ENCODE measurements at regions not wholly inside any gene's neighbourhood (a gene's known extent, or its start where the extent isn't known, plus 50 kb on each side); places are given as distances from the start of the nearest gene placed in this dataset.

DNA sequence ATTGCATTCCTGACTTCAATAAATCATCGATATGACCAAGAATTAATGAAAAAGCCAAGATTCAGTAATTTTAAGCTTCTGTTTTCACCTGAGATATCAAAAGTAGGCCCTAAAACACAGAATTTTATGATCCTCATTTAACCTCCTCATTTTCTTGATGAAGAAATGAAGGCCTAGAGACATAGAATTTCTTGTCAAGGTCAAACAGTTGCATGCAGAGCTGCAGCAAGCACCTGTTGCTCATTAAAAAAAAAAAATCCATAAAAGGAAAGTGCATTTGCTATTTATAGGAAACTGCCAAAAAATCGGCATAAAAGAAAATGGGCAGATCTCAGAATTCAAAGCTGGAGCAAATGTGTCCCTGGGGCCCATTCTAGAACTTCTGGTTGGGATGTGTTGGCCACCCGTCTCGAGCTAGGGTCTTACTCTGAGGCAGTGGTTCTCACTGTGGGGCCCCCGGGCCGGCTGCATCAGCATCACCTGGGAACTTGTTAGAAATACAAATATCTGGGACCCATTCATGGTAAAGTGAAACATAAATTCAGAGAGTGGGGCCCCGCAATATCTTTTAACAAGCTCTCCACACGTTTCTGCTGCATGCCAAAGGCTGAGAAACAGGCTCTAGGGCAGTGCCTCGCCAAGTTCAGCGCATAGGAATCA is 224.7 kb upstream of the UBL3 start:
- Histone ChIP-seq H3K4me1 (peaks cover 4% of the 10 kb centered on the region), H3K27me3 (ENCODE audit: control insufficient read depth, insufficient read depth, low read length) (no peaks in the 10 kb centered on the region), H3K9ac (no peak overlapping the region), H3K79me2 (no peaks in the 10 kb centered on the region), H2AFZ (no peak overlapping the region), H3K4me3 (ENCODE audit: low read depth, low read length) (no peak overlapping the region), H3K36me3 (ENCODE audit: control insufficient read depth, insufficient read depth, low read length) (no peaks in the 10 kb centered on the region), H3K27ac (no peak overlapping the region), H3K4me2 (ENCODE audit: low read length) (no peak overlapping the region), H3K9me3 (ENCODE audit: control insufficient read depth, low read length) (no peaks in the 10 kb centered on the region)
- TF ChIP-seq, protein P1, sequence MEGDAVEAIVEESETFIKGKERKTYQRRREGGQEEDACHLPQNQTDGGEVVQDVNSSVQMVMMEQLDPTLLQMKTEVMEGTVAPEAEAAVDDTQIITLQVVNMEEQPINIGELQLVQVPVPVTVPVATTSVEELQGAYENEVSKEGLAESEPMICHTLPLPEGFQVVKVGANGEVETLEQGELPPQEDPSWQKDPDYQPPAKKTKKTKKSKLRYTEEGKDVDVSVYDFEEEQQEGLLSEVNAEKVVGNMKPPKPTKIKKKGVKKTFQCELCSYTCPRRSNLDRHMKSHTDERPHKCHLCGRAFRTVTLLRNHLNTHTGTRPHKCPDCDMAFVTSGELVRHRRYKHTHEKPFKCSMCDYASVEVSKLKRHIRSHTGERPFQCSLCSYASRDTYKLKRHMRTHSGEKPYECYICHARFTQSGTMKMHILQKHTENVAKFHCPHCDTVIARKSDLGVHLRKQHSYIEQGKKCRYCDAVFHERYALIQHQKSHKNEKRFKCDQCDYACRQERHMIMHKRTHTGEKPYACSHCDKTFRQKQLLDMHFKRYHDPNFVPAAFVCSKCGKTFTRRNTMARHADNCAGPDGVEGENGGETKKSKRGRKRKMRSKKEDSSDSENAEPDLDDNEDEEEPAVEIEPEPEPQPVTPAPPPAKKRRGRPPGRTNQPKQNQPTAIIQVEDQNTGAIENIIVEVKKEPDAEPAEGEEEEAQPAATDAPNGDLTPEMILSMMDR (IDR thresholded peaks at IDR 0.05), result no peak

DNA sequence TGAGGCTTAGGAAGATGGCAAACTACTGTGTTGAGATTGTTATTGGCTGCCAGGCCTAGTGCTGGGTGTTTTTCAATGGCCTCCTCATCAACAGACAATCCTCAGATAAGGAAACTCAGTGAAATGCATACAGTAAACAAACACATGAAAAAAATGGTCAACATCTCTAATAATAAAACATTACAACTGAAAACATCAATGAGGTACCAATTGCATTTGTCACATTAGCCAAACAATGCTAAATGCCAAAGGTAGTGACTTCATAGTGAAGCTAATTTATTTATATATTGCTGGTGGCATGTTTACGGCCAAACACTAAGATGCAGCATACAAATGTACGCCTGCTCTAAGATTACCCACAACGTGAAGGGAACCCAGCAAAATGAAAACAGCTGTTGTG is 224.0 kb upstream of the UBL3 start:
- Histone ChIP-seq H3K9me3 (ENCODE audit: control insufficient read depth, low read length) (no peaks in the 10 kb centered on the region), H3K4me1 (peaks cover 4% of the 10 kb centered on the region), H3K4me2 (ENCODE audit: low read length) (no peak overlapping the region), H3K36me3 (ENCODE audit: control insufficient read depth, insufficient read depth, low read length) (no peaks in the 10 kb centered on the region), H3K79me2 (no peaks in the 10 kb centered on the region), H3K9ac (no peak overlapping the region), H2AFZ (no peak overlapping the region), H3K27ac (no peak overlapping the region), H3K27me3 (ENCODE audit: control insufficient read depth, insufficient read depth, low read length) (no peaks in the 10 kb centered on the region), H3K4me3 (ENCODE audit: low read depth, low read length) (no peak overlapping the region)
- TF ChIP-seq, protein P1 (IDR thresholded peaks at IDR 0.05), result no peak

DNA sequence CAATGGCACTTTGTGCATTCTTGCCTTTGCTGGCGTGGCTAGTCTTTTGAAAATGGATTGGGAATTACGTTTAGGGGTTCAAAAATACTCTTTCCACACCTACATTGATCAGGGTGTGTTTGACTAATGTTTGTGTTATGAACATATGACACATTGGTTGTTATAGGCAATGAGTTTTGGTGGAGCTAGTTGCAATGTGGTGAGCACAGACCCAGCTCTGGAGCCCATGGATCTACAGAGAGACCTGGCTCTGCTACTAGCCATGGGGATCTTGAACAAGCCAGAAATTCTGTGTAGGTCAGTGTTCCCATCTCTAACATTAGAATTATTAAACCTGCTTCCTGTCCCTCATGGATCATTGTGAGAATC is 222.4 kb upstream of the UBL3 start:
- Histone ChIP-seq H3K79me2 (no peaks in the 10 kb centered on the region), H3K4me2 (ENCODE audit: low read length) (peak overlapping the region; percentile 28), H3K9ac (no peak overlapping the region), H3K4me1 (peaks cover 4% of the 10 kb centered on the region), H3K27me3 (ENCODE audit: control insufficient read depth, insufficient read depth, low read length) (no peaks in the 10 kb centered on the region), H3K27ac (no peak overlapping the region), H2AFZ (no peak overlapping the region), H3K36me3 (ENCODE audit: control insufficient read depth, insufficient read depth, low read length) (no peaks in the 10 kb centered on the region), H3K9me3 (ENCODE audit: control insufficient read depth, low read length) (no peaks in the 10 kb centered on the region), H3K4me3 (ENCODE audit: low read depth, low read length) (no peak overlapping the region)
- TF ChIP-seq, protein P1 (IDR thresholded peaks at IDR 0.05), result no peak

DNA sequence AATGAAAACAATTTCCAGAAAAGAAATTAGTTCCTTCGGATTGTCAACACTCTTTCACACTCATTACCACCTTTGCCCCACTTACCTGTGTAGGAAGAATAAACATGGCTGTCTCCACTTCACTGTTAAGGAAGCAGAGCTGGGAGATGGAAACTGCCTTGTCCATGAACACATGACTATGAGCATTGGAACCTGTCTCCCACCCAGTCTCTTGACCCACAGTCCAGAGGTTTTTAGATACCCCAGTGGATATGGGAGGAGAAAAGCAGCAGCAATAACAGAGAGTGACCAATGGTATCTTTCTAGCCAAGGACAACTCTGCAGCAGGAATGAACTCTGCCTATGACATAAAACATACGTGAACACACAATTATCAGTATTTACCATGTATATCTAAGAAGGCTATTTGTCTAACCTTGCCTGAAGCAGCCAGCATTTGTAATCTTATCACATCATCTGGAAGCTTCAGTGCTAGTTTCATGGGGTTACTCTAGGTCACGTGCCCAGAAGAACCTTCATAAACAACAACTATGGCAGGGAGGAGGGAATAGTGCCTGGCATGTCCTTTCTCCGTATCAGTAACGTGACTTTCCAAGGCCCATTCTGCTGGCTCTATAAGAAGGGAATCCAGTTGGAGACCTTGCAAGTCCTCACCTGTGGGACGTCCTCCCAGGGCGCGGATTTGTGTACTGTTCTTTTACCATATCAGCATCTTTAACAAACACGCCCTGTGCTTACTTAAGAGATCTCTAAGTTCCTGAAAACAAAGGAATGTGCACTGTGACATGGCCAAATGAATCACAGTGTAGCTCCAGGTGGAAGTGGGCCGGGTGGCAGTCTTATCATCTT is 221.8 kb upstream of the UBL3 start:
- Histone ChIP-seq H3K27ac (no peak overlapping the region), H3K36me3 (ENCODE audit: control insufficient read depth, insufficient read depth, low read length) (no peaks in the 10 kb centered on the region), H3K9me3 (ENCODE audit: control insufficient read depth, low read length) (no peaks in the 10 kb centered on the region), H3K79me2 (no peaks in the 10 kb centered on the region), H3K4me1 (peaks cover 4% of the 10 kb centered on the region), H2AFZ (no peak overlapping the region), H3K9ac (no peak overlapping the region), H3K27me3 (ENCODE audit: control insufficient read depth, insufficient read depth, low read length) (no peaks in the 10 kb centered on the region), H3K4me2 (ENCODE audit: low read length) (peak overlapping the region; percentile 28), H3K4me3 (ENCODE audit: low read depth, low read length) (no peak overlapping the region)
- TF ChIP-seq, protein P1 (IDR thresholded peaks at IDR 0.05), result no peak

Measured in parathyroid adenoma (tissue), 2 donors.